Activated CD8-positive, alpha-beta memory T cell treated with anti-CD3 and anti-CD28 coated beads for 4 hours (primary cell): ENCODE measurements at regions not wholly inside any gene's neighbourhood (a gene's known extent, or its start where the extent isn't known, plus 50 kb on each side); places are given as distances from the start of the nearest gene placed in this dataset.
"Not testable (repeated sequence)": the region's sequence is repeated elsewhere in the genome, so short reads cannot be mapped to it uniquely, and the experiment has no call there.

ENCODE experiments used
- DNase-seq, 2 donors: peaks; one replicate each; pipeline ENCODE4 v3.0.0-alpha.2; 2020; ENCODE audit warnings: low read depth in 2 of 2

DNA sequence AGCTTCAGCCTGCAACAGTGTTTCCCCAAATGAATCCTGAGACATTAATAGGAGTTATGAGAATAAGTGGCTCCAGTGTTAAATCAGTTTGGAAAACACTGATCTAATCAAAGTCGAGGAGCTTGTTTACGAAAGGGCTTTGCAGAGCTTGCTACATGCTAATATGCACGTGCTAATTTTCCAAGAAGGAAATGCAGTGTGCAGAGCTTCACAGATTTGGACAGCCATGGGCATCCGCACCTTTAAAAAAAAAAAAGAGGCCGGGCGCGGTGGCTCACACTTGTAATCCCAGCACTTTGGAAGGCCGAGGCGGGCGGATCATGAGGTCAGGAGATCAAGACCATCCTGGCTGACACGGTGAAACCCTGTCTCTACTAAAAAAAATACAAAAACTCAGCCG is 79.7 kb upstream of the LMO2 start:
- not testable (repeated sequence) for DNase-seq

DNA sequence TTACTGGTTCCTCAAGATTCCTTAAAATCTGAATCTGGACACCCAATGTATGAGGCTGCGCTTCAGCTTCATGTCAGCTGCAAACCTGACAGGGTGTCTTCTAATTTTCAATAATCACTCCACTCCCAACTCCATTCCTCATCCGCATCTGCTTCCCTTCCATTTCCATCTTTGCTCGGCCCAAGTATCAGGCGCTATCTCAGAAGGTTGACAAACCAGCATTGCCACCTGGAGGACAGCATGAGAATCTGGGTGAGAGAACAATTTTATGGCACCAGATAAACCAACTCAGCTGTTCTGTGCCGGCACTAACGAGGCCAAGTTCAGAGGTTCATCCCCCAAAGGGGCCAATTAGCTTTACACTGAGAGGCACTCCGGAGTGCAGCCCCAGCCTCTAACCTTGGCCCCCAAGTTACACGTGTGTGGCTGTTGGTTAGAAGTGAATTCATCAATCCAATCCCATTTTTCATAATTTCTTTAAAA is 79.1 kb upstream of the LMO2 start:
- DNase-seq, result no peak

DNA sequence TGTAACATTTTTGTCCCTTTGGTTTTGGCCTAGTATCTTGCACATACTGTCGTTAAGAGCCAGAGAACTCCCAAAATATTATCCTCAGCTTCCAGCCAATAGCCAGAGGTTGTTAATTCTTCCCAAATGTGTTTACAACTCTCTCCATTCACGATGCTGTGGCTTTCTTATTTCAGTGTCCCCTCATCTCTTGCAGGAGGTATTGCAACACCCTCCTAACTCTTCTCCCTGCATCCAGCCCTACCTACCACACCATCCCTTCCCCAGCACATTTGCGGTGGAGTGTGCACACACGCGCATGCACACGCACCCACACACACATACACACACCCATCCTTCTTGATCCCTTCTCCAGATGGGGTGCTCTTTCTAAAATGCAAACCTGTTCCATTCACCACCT is 75.6 kb upstream of the LMO2 start:
- no peak for DNase-seq

DNA sequence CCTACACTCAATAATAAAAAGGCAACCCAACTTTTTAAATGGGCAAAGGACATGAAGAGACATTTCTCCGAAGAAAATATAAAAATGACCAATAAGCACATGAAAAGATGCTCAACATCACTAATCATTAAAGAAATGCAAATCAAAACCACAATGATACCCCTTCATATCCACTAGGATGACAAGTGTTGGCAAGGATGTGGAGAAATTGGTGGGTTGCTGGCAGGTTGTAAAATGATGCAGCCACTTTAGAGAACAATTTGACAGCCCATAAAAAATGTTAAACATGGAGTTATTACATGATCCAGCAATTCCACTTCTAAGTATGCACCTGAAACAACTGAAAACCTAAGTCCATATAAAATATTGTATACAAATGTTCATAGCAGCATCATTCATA is 73.2 kb upstream of the LMO2 start:
- DNase-seq, result no peak

DNA sequence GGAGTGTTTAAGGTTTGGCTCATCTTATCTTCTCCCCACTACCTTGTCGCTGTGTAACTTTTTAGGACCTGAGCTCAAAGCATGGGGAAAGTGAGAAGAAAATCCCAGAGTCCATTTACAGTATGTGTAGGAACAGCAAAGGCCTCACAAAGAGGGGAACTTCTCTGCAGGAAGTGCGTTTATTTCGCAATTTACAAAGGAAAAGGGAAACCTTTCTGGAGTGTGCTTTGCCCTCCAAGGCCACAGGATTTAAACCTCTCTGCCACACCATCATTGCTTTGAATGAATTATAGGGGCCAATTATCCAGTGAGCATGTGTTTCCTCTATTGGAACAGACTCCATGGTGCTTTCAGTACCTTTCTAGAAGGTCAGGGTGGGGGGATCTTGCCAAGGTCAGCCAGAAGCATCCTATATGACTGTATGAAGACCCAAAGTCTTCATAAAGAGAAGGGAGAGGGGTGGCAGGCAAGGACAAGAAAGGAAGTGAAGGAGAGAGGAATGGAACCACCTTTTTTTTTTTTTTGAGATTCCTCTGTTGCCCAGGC is 68.1 kb upstream of the LMO2 start:
- no peak for DNase-seq

DNA sequence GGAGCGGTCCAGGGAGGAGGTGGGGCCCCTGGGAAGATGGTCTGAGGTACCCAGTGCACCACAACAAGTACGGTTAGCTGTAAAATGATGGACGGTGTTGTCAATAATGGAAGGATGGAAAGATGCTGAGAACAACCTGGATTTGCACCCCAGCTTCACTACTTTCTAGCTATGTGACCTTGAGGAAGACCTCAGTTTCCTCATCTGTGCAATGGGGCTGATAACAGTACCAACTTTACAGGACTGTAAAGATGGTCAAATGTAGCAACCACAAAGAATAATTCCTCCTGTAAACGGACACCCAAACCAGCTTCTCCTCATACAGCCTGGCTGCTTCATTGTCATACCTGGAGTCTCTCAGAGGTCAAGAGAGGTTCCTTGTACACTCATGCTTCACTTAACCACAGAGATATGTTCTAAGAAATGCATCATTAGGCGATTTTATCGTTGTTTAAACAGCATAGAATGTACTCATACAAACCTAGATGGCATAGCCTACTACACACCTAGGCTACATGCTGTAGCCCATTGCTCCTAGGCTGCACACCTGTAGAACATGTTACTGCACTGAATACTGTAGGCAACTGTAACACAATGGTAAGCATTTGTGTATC is 65.5 kb upstream of the LMO2 start:
- no peak for DNase-seq

DNA sequence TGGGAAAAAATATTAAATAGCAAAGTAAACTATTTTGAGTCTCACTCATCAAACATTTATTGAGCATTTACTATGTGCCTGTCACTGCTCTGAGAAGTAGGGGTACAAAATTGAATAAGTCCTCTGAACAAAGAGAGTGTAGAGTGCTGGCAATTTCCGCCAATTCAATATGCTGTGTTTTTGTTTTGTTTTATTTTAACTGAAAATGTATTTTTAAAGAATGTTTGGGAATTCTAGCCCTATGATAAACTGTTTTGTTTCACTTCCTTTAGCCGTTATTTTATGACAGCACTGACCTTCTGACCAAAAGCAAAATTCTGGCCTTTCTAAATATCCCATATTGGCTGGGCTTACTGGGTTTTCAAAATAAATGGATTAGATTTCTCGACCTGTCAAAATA is 64.7 kb upstream of the LMO2 start:
- DNase-seq, result no peak

DNA sequence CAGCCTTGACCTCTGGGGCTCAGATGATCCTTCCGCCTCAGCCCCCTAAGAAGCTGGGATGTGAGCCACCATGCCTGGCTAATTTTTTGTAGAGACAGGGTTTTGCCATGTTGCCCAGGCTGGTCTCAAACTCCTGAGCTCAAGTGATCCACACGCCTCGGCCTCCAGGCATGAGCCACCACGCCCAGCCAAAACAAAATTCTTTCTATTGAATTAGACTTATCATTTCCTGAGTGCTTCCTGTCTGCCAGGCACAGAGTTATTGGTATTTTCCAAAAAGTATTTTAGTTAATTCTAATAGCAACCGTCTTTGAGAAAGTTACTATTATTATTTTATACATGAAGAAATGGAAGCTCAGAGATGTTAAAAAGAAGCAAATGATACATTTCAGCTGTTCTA is 61.4 kb upstream of the LMO2 start:
- DNase-seq, result no peak

DNA sequence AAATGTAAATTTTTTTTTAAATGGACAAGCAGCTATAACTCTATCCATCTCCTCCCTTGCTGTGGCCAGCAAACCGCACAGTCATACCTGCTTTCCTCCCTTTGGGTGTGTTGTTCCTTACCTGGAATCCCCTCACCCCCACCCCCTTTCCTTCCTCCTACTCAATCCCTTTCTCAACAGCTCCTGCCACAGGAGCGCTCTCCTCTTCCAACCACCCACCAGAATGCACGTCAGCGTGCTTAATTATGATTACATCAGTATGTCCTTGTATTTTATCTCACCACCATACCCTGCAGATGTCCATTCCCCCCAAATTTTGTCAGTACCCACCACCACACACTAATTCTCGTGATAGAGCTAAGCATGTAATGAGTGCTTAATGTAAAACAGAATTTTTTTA is 60.9 kb upstream of the LMO2 start:
- DNase-seq, result no peak

DNA sequence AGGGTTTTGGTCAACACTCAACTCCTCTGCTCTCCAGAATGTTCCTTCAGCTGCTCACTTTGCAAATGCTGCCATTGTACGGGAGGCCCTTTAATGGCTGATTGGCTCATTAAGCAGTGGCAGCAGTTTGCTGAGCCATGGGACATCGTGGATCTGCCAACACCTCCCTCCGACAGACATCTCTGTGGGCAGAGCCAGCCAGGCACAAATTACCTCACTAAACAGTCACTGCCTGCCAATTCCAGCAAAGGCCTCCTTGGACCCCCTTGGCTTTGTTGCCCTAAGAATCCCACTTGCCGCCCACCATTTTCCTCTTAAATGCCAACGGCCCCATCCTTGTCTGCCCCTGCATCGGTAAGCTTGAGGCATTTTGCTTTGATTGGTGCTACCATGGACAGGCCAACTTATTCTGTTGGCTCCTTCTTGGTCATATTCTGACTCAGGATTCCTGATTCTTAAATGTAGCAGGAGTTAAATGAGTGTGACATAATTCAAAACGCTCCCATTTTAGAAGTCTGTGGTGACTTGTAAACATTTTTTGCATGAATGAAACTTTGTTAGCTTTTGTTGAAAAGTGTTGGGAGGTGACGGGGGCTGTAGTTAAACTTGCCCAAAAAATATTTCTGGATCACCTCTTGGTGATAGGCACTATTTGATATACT is 57.5 kb upstream of the LMO2 start:
- DNase-seq, result no peak

DNA sequence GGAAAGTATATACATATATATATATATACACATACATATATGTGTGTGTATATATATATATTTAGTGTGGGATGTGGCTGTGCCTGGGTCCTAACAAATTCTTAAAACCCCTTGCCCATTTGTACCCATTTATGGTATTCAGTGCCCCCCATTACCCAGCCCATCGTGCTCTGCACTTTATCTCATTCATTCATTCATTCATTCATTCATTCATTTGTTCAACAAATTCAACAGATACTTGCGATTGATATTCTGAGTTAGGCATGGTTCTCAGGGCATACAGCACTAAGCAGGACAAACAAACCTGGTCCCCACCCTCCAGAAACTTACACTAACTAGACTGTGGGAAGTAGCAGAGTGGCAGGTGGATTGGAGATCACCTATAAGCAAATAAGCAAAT is 56.6 kb upstream of the LMO2 start:
- DNase-seq, result no peak

DNA sequence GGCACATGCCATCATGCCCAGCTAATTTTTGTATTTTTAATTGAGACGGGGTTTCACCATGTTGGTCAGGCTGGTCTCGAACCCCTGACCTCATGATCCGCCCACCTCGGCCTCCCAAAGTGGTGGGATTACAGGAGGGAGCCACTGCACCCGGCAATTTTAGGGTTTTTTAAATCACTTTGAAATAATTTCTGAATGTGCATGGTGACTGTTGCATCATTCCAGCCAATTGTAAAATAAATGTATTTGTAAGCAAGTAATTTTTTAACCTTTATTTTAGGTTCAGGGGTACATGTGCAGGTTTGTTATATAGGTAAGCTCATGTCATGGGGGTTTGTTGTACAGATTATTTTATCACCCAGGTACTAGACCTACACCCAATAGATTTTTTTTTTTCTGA is 56.0 kb upstream of the LMO2 start:
- not testable (repeated sequence) for DNase-seq

DNA sequence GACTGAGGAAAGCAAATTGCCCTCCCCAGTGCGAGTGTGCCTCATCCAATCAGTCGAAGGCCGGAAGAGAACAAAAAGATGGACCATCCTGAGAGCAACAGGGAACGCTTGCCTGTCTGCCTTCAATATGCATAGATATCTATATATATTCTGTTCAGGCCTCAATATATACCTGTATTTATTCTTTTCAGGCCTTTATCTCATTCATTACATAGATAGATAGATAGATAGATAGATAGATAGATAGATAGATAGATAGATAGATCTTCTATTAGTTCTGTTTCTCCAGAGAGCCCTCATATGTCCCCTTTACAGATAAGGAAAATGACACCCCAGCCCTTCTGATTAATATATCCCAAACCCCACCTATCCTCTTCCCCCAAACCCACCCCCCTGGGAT is 55.1 kb upstream of the LMO2 start:
- no peak for DNase-seq

DNA sequence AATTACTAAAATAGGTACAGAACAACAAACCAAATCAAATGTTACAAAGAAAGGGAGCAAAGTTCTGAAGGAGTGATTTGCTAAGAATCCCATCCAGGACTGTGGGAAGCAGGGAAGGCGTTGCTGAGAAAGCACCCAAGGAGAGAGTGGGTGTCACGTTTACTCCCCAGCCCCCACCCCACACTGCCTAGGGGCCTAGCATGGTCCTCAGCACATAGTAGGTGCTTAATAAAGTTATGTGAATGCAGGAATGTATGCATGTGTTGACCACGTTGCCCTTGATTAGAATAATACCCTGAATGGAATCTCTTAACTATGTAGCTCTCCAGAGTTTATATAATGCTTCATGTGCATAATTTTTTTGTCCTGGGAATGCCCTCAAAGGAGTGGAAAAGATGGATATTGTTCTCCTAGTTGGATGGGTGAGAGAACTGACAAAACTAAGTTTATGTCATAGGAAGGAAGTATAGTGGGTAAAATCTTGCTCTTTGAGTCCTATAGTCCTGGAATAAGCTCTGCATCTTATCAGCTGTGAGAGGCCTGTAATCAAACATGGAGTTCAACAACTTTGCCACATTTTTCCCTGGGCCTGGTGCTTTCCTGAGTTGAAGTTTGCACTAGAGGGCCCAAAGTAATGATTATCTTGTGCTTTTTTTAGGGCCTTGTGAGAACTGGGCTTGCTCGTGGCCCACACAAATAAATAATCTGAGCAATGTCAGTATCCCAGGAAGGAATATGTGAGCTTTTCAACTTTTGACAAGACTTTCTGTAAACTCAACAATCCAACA is 53.8 kb upstream of the LMO2 start:
- no peak for DNase-seq

DNA sequence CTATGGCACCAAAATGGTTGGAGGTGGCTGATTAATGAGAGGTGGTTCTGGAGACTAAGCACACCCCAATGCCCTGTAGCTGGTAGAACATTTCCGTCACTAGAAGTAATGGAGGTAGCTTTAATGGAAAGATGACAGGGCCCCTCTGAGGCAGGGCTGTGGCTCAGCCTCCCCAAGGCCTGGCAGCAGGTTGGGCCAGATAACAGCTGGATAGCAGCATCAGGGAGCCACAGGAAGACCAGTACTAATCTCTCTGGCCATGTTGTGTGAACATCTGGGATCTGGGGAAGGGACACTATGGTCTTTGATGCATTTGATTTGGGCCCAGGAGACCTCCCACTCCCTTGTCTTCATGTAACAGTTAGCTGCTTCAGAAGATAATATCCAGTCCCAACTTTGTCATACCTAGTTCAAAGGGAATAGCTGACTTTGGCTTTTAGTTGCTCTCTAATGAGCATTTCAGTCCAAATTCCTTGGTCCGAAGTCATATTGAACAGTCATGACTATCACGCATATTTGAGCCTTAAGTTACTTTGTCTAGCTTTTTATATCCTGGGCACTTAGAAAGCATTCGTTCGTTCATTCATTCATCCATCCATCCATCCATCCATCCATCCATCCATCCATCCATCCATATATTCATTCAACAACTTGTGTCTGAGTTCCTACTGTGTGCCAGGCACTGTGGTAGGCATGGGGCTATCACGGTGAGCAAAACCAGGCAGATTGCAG is 53.0 kb upstream of the LMO2 start:
- DNase-seq, result no peak

DNA sequence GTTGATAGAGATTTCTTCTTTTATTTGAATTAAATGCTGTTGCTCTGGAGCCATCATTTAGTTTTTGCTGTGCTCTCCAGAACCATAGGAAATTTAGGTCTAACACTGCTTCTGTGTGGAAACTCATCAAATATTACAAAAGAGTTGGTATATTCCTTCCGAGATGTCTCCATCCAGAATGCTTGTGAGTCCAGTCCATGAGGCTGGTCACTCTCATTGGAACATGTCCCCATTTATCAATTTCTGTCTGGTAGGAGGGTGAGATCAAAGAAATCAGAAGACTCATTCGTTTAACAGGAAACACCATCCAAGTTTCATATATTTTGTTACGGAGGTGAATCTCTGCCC is 52.4 kb upstream of the LMO2 start:
- no peak for DNase-seq

DNA sequence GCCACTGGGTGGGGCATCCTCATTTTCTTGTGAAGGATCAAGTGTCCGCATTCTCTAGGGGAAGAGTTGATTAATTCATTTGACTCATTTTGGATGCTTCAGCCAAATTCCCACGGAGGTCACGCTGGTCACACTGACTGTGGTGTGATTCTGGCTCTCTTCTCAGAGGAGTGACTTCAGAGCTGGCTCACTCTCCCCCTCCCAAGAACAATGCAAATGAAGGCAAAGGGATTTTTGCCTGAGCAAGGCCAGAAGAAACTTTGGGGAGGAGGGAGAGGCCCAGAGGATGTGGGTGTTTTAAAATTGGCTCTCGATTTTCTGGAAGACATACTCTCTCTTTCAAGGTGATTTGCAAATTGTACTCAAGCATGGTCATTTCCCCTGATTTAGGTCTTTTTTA is 51.1 kb upstream of the LMO2 start:
- DNase-seq, result no peak

DNA sequence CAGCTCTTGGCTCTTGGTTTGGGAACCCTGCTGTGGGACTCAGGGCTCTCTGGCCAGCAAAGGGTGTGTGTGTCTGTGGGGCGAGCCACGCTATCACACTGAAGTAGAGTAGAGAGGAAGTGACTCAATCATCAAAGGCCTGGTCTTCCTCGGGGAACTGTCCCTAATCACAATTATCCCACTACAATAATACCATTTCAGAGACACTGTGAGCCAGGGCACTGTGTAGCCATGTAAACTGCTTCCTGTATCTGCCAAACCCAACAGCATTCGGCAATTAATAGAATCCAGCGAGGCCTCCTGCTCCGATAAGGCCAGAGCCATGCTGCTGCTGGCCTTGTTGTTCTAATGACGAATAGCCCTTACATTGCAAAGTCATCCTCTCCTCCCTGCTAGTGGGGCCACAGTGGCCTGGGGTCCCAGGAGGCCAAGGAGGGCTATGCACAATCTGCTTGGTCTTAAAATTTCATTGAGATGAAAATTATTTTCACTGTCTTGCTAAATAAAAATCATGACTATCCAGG is 49.8 kb upstream of the LMO2 start:
- no peak for DNase-seq
